ENCODE measurements at regions not wholly inside any gene's neighbourhood (a gene's known extent, or its start where the extent isn't known, plus 50 kb on each side); places are given as distances from the start of the nearest gene placed in this dataset.

DNA sequence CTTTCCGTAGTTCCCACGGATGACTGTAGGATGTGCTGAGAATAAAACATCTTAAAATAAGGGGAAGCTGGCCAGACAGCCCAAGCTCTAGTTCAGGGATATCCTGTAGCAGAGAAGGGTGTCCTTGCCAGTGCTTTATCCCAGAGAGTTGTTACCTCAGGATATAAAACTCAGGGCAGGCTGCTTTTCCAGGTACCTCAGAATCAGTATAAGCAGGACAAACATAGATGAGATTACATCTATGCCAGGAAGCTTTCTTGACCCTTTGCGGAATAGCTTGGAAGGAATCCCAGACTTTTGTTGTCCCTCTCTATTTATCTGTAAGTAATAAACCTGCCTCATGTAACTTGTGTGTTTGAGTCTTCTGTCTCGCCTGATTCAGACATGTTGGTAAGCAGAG lies 565.7 kb downstream of the PRDM9 start:
- Histone ChIP-seq H3K79me2 (ENCODE audit: control insufficient read depth, insufficient read depth, low read length) (no peaks in the 10 kb centered on the region), H3K4me1 (ENCODE audit: control insufficient read depth, extremely low read depth, insufficient read depth, low read length) (no peaks in the 10 kb centered on the region), H3K9me3 (ENCODE audit: control insufficient read depth, insufficient read depth, low read depth, low read length) (no peaks in the 10 kb centered on the region), H4K20me1 (ENCODE audit: control insufficient read depth, extremely low read depth, insufficient read depth, low read length) (no peaks in the 10 kb centered on the region), H3K36me3 (ENCODE audit: control insufficient read depth, insufficient read depth, low read length) (no peaks in the 10 kb centered on the region), H3K27me3 (ENCODE audit: control insufficient read depth, insufficient read depth, low read length) (no peaks in the 10 kb centered on the region), H3K4me3 (replicated peaks in 1 of 4; ENCODE audit: control extremely low read depth in 1 of 4, insufficient read depth in 1 of 4, low read depth in 3 of 4, low read length in 4 of 4) (no peak overlapping the region), H3K9ac (ENCODE audit: insufficient read depth, low read length) (no peak overlapping the region), H3K4me2 (ENCODE audit: extremely low read depth, insufficient read depth, low read length) (no peak overlapping the region), H2AFZ (ENCODE audit: low read length) (no peak overlapping the region), H3K27ac (ENCODE audit: insufficient read depth, low read length) (no peak overlapping the region)
- TF ChIP-seq EZH2 (IDR thresholded peaks at IDR 0.05; ENCODE audit: low read length, missing control alignments), result no peak
- no peak for DNase-seq (ENCODE audit: low read depth in 2 of 2)

DNA sequence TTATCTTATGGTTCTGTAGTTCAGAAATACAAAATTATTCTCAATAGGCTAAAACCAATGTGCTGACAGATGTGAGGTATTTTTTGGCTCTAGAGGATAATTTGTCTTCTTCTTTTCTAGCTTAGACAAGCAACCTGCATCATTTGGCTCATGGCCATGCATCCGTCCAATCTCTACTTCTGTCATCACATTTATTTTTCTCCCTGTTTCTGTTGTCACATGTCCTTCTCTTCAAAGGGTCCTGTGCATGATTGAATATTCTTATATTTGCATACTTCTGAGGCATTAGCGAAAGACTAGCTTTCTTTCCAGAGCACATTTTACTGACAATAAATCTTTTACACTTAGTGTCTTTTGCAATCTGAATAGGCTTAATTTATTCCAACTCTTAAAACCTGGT lies 564.7 kb downstream of the CDH10 start:
- Histone ChIP-seq H3K9me3 (ENCODE audit: control insufficient read depth, insufficient read depth, low read depth, low read length) (no peaks in the 10 kb centered on the region), H3K4me3 (replicated peaks in 1 of 4; ENCODE audit: control extremely low read depth in 1 of 4, insufficient read depth in 1 of 4, low read depth in 3 of 4, low read length in 4 of 4) (no peak overlapping the region), H3K4me2 (ENCODE audit: extremely low read depth, insufficient read depth, low read length) (no peak overlapping the region), H3K4me1 (ENCODE audit: control insufficient read depth, extremely low read depth, insufficient read depth, low read length) (no peaks in the 10 kb centered on the region), H4K20me1 (ENCODE audit: control insufficient read depth, extremely low read depth, insufficient read depth, low read length) (no peaks in the 10 kb centered on the region), H2AFZ (ENCODE audit: low read length) (no peak overlapping the region), H3K79me2 (ENCODE audit: control insufficient read depth, insufficient read depth, low read length) (no peaks in the 10 kb centered on the region), H3K27me3 (ENCODE audit: control insufficient read depth, insufficient read depth, low read length) (no peaks in the 10 kb centered on the region), H3K36me3 (ENCODE audit: control insufficient read depth, insufficient read depth, low read length) (no peaks in the 10 kb centered on the region), H3K9ac (ENCODE audit: insufficient read depth, low read length) (no peak overlapping the region), H3K27ac (ENCODE audit: insufficient read depth, low read length) (no peak overlapping the region)
- no peak for DNase-seq (ENCODE audit: low read depth in 2 of 2)
- no peak for TF ChIP-seq EZH2 (IDR thresholded peaks at IDR 0.05; ENCODE audit: low read length, missing control alignments)
- TF ChIP-seq, protein P1, sequence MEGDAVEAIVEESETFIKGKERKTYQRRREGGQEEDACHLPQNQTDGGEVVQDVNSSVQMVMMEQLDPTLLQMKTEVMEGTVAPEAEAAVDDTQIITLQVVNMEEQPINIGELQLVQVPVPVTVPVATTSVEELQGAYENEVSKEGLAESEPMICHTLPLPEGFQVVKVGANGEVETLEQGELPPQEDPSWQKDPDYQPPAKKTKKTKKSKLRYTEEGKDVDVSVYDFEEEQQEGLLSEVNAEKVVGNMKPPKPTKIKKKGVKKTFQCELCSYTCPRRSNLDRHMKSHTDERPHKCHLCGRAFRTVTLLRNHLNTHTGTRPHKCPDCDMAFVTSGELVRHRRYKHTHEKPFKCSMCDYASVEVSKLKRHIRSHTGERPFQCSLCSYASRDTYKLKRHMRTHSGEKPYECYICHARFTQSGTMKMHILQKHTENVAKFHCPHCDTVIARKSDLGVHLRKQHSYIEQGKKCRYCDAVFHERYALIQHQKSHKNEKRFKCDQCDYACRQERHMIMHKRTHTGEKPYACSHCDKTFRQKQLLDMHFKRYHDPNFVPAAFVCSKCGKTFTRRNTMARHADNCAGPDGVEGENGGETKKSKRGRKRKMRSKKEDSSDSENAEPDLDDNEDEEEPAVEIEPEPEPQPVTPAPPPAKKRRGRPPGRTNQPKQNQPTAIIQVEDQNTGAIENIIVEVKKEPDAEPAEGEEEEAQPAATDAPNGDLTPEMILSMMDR (conservative IDR thresholded peaks at IDR 0.05 in 1 of 2, IDR thresholded peaks at IDR 0.05 in 1 of 2; ENCODE audit: low read depth in 1 of 2, low read length in 2 of 2), result no peak

DNA sequence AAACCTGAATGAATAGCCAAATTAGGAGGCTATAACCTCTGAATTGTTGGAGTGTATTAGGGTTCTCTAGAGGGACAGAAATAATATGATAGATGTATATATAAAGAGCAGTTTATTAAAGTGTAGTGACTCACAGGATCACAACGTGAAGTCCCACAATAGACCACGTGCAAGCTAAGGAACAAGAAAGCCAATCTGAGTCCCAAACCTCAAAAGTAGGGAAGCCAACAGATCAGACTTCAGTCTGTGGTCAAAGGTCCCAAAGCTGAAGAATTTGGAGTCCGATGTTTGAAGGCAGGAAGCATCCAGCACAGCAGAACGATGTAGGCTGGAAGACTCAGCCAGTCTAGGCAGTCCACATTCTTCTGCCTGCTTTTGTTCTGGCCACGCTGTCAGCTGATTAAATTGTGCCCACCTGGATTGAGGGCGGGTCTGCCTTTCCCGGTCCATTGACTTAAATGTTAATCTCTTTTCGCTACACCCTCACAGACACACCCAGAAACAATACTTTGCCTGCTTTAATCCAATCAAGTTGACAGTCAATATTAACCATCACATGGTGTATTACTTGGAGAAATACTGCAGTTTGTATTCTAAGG lies 550.6 kb downstream of the CDH10 start:
- Histone ChIP-seq H2AFZ (ENCODE audit: low read length) (no peak overlapping the region), H3K9ac (ENCODE audit: insufficient read depth, low read length) (no peak overlapping the region), H3K4me2 (ENCODE audit: extremely low read depth, insufficient read depth, low read length) (no peak overlapping the region), H3K79me2 (ENCODE audit: control insufficient read depth, insufficient read depth, low read length) (no peaks in the 10 kb centered on the region), H3K4me3 (replicated peaks in 1 of 4; ENCODE audit: control extremely low read depth in 1 of 4, insufficient read depth in 1 of 4, low read depth in 3 of 4, low read length in 4 of 4) (no peak overlapping the region), H3K36me3 (ENCODE audit: control insufficient read depth, insufficient read depth, low read length) (no peaks in the 10 kb centered on the region), H3K4me1 (ENCODE audit: control insufficient read depth, extremely low read depth, insufficient read depth, low read length) (no peaks in the 10 kb centered on the region), H4K20me1 (ENCODE audit: control insufficient read depth, extremely low read depth, insufficient read depth, low read length) (no peaks in the 10 kb centered on the region), H3K9me3 (ENCODE audit: control insufficient read depth, insufficient read depth, low read depth, low read length) (no peaks in the 10 kb centered on the region), H3K27me3 (ENCODE audit: control insufficient read depth, insufficient read depth, low read length) (no peaks in the 10 kb centered on the region), H3K27ac (ENCODE audit: insufficient read depth, low read length) (no peak overlapping the region)
- peak in 1 of 2 donors; percentile 41 for DNase-seq (ENCODE audit: low read depth in 2 of 2)
- TF ChIP-seq, protein P1 (conservative IDR thresholded peaks at IDR 0.05 in 1 of 2, IDR thresholded peaks at IDR 0.05 in 1 of 2; ENCODE audit: low read depth in 1 of 2, low read length in 2 of 2), result no peak
- TF ChIP-seq EZH2 (IDR thresholded peaks at IDR 0.05; ENCODE audit: low read length, missing control alignments), result no peak

All from fibroblast of lung (primary cell).